ENCODE measurements at regions not wholly inside any gene's neighbourhood (a gene's known extent, or its start where the extent isn't known, plus 50 kb on each side); places are given as distances from the start of the nearest gene placed in this dataset.

DNA sequence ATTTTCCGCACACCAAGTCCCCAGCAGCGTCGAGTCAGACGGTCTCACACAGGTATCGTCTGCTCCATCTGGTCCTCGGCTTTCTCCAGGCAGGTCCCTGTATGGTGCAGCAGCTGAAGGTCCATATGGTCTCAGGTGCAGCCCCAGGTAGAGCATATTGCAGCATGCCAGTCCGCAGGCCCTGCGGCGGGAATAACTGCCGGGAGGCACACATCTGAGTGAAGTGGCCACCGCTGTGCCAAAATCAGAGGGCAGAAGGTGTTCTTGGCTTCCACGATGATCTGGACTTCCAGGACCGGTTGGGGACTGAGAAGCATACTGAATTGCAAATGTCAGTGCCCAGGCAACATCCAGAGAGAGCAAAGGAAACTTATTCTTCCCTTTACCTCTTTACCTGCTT, 320.3 kb downstream of the RNF144A start:
- Histone ChIP-seq H3K4me1 (ENCODE audit: insufficient read depth, low read length, poor library complexity, severe bottlenecking) (no peaks in the 10 kb centered on the region), H3K4me3 (ENCODE audit: low read depth, low read length, poor library complexity, severe bottlenecking) (no peak overlapping the region), H3K9me3 (ENCODE audit: low read depth, low read length, poor library complexity, severe bottlenecking) (no peaks in the 10 kb centered on the region), H3K27ac (ENCODE audit: low read depth, low read length, poor library complexity, severe bottlenecking) (no peak overlapping the region), H3K27me3 (replicated peaks; ENCODE audit: insufficient read depth, low read depth, low read length, poor library complexity) (no peaks in the 10 kb centered on the region), H3K36me3 (ENCODE audit: insufficient read depth, low read length, poor library complexity, severe bottlenecking) (no peaks in the 10 kb centered on the region)
- no TSS peak for BruUV-seq (replicated peaks)
- no peak for TF ChIP-seq EZH2 (IDR thresholded peaks at IDR 0.05; ENCODE audit: borderline replicate concordance, low read depth, low read length, poor library complexity, severe bottlenecking)
- TF ChIP-seq, protein P1, sequence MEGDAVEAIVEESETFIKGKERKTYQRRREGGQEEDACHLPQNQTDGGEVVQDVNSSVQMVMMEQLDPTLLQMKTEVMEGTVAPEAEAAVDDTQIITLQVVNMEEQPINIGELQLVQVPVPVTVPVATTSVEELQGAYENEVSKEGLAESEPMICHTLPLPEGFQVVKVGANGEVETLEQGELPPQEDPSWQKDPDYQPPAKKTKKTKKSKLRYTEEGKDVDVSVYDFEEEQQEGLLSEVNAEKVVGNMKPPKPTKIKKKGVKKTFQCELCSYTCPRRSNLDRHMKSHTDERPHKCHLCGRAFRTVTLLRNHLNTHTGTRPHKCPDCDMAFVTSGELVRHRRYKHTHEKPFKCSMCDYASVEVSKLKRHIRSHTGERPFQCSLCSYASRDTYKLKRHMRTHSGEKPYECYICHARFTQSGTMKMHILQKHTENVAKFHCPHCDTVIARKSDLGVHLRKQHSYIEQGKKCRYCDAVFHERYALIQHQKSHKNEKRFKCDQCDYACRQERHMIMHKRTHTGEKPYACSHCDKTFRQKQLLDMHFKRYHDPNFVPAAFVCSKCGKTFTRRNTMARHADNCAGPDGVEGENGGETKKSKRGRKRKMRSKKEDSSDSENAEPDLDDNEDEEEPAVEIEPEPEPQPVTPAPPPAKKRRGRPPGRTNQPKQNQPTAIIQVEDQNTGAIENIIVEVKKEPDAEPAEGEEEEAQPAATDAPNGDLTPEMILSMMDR (conservative IDR thresholded peaks at IDR 0.05; ENCODE audit: low read depth, low read length): no peak
- DNase-seq (ENCODE audit: low spot score): no peak
- ChIA-PET CTCF (no interaction called here), POLR2A (ENCODE audit: low non-redundant PET) (no interaction called here)
- intact Hi-C loops (cut with micrococcal nuclease; ENCODE audit: unreplicated experiment): no loop called here

DNA sequence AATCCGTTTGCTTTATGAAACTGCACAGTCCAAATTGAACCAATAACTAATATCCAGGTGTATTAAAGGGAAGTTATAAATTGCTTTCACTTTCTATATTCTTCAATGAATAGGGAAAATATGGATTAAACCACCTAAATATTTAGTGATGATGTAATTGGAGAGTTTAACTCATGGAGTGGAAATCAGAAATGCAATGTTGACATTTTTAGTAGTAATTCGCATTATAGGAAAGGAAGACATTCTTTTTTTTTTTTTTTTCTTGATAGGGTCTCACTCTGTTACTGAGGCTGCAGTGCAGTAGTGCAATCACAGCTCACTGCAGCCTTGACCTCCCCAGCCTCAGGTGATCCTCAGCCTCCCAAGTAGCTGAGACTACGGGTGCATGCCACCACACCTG, 321.9 kb downstream of the RNF144A start:
- Histone ChIP-seq H3K27me3 (replicated peaks; ENCODE audit: insufficient read depth, low read depth, low read length, poor library complexity) (no peaks in the 10 kb centered on the region), H3K4me3 (ENCODE audit: low read depth, low read length, poor library complexity, severe bottlenecking) (no peak overlapping the region), H3K36me3 (ENCODE audit: insufficient read depth, low read length, poor library complexity, severe bottlenecking) (no peaks in the 10 kb centered on the region), H3K4me1 (ENCODE audit: insufficient read depth, low read length, poor library complexity, severe bottlenecking) (no peaks in the 10 kb centered on the region), H3K27ac (ENCODE audit: low read depth, low read length, poor library complexity, severe bottlenecking) (no peak overlapping the region), H3K9me3 (ENCODE audit: low read depth, low read length, poor library complexity, severe bottlenecking) (no peaks in the 10 kb centered on the region)
- intact Hi-C loops (cut with micrococcal nuclease; ENCODE audit: unreplicated experiment): no loop called here
- ChIA-PET POLR2A (ENCODE audit: low non-redundant PET) (no interaction called here), CTCF (no interaction called here)
- BruUV-seq (replicated peaks): no TSS peak
- DNase-seq (ENCODE audit: low spot score): no peak
- TF ChIP-seq, protein P1 (conservative IDR thresholded peaks at IDR 0.05; ENCODE audit: low read depth, low read length): no peak
- TF ChIP-seq EZH2 (IDR thresholded peaks at IDR 0.05; ENCODE audit: borderline replicate concordance, low read depth, low read length, poor library complexity, severe bottlenecking): no peak

DNA sequence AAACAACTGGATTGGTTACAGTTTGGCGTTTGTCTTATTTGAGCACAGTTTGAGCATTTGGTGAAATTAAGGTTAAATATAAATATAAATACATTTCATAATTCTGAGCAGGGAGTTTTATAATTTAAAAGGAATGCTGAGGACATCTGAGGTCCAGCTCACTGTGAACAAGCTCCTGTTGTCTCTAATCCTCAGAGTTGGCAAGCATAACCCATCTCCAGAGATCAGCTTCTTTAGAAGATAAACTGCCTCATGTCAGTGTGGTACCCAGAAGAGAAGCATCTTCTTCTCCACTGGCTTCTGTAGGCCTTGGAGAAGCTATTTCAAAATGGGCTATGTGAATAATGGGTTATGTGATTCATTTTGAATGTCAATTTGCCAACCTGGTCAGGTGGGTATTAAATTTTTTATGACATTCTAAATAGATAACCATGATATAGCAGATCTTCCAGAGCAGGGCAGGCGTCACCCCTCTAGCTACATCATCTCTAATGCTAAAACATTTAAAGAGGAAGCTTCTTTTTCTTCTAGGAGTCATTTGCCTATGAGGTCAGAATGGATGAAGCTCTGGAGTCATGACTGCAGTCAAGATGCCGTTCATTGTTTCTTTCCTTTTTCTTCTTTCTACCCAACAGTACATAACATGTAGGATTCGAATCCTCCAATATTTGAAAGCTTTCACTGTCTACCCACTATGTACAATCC, 324.0 kb downstream of the RNF144A start:
- Histone ChIP-seq H3K36me3 (ENCODE audit: insufficient read depth, low read length, poor library complexity, severe bottlenecking) (no peaks in the 10 kb centered on the region), H3K4me1 (ENCODE audit: insufficient read depth, low read length, poor library complexity, severe bottlenecking) (no peaks in the 10 kb centered on the region), H3K4me3 (ENCODE audit: low read depth, low read length, poor library complexity, severe bottlenecking) (no peak overlapping the region), H3K9me3 (ENCODE audit: low read depth, low read length, poor library complexity, severe bottlenecking) (no peaks in the 10 kb centered on the region), H3K27me3 (replicated peaks; ENCODE audit: insufficient read depth, low read depth, low read length, poor library complexity) (no peaks in the 10 kb centered on the region), H3K27ac (ENCODE audit: low read depth, low read length, poor library complexity, severe bottlenecking) (no peak overlapping the region)
- no TSS peak for BruUV-seq (replicated peaks)
- TF ChIP-seq, protein P1 (conservative IDR thresholded peaks at IDR 0.05; ENCODE audit: low read depth, low read length): no peak
- no peak for TF ChIP-seq EZH2 (IDR thresholded peaks at IDR 0.05; ENCODE audit: borderline replicate concordance, low read depth, low read length, poor library complexity, severe bottlenecking)
- POLR2A ChIA-PET (ENCODE audit: low non-redundant PET): no interaction called here
- DNase-seq (ENCODE audit: low spot score): no peak
- CTCF ChIA-PET: no interaction called here
- intact Hi-C loops (cut with micrococcal nuclease; ENCODE audit: unreplicated experiment): no loop called here
